ENCODE measurements at regions not wholly inside any gene's neighbourhood (a gene's known extent, or its start where the extent isn't known, plus 50 kb on each side); places are given as distances from the start of the nearest gene placed in this dataset.
"Not testable (repeated sequence)": the region's sequence is repeated elsewhere in the genome, so short reads cannot be mapped to it uniquely, and the experiment has no call there.

DNA sequence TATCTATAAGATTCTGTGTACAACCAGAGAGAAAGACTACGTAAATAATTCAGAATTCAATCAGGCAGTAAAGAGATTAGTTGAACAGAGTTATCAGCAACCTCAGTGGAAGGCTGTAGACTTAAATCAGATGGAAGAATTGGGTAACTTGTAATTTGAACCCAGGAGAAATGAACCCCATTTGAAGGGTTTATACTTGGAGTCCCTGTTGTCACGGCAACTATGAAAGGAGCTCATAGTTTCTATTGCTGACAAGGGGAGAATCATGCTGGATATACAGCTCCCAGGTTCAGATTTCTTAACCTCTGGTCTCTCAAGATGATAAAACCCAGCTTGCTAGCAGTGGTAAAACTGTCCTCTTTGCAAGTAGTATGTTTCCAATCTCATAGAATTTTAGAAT, 54.4 kb upstream of the BMP4 start:
- DNase-seq = no peak

DNA sequence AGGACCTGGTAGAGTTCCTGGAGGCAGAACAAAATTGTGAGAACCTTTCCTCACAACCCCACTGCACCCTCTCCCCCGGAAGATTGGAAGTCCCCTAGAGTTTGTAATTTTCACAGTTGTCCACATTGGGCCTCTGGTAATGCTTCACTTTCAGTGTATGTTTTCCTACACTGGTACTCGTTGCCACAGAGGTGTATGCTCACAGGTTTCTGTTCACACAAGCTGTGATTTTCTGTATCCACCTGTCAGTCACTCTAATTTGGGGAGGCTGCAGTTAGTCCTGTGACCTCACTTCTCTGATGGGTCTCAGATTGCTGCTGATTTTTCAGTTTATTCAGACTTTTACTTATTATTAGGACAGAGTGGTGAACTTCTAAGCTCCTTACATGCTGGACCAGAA, 66.4 kb upstream of the BMP4 start:
- no peak for DNase-seq

DNA sequence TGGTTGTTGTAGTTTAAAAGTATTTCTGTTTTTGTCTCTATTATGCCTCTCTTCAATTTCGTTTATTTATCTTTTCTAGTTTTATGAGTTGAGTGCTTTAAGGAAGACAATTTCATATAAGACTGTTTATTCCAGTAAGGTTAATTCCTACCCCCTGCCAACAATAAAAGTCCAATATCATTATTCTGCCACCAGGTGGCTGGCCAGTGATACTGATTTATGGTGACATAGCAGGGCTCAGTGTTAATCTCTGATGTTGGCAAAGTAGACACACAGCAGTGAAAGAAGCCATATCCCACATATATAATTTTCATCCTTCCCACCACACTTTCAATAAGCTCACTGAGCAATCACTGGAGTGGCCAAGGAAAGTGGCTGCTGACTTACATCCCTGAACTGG, 69.0 kb upstream of the BMP4 start:
- DNase-seq = no peak

DNA sequence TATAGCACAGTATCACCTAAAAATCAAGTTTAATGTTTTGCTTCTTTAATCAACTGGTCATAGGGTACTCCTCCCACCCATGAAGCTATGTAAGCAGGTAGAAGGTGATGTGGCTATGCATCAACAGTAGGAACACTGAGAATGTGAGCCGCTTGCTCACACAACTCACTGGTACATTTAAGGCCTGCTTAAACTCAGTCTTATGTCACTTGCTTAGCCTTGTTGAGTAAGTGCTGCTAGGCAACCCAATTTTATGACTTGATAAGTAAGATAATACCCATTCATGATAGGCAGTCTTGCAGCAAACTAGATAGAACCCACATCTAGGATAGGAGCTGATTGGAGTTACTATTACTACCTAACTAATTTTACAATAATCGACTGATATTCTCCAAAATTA, 70.0 kb upstream of the BMP4 start:
- no peak for DNase-seq

DNA sequence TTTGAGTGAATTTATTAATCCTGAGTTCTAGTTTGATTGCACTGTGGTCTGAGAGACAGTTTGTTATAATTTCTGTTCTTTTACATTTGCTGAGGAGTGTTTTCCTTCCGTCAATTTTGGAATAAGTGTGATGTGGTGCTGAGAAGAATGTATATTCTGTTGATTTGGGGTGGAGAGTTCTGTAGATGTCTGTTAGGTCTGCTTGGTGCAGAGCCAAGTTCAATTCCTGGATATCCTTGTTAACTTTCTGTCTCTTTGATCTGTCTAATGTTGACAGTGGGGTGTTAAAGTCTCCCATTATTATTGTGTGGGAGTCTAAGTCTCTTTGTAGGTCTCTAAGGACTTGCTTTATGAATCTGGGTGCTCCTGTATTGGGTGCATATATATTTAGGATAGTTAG, 74.4 kb upstream of the BMP4 start:
- DNase-seq = not testable (repeated sequence)

DNA sequence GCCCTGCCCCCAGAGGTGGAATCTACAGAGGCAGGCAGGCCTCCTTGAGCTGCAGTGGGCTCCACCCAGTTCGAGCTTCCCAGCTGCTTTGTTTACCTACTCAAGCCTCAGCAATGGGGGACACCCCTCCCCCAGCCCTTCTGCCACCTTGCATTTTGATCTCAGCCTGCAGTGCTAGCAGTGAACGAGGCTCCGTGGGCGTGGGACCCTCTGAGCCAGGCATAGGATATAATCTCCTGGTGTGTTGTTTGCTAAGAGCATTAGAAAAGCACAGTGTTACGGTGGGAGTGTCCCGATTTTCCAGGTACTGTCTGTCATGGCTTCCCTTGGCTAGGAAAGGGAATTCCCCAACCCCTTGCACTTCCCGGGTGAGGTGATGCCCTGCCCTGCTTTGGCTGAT, 76.7 kb upstream of the BMP4 start:
- not testable (repeated sequence) for DNase-seq

DNA sequence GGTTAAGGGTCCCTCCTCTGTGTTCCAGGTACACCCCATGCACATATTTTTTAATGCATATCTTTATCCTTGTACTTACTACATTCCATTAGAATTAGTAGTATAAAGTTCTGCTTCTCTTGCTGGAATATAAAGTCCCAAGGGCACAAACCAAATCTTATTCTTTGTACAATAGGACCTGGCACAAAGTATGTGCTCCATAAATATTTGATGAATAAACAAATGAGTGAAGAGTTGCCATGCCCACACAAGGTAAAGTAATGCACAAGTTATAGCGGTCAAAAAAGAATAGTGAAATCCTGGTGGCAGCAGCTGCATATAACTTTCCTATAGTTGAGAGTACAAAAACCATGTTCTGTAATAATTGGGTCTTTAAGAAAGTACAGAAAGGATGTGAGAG, 82.1 kb upstream of the BMP4 start:
- no peak for DNase-seq

DNA sequence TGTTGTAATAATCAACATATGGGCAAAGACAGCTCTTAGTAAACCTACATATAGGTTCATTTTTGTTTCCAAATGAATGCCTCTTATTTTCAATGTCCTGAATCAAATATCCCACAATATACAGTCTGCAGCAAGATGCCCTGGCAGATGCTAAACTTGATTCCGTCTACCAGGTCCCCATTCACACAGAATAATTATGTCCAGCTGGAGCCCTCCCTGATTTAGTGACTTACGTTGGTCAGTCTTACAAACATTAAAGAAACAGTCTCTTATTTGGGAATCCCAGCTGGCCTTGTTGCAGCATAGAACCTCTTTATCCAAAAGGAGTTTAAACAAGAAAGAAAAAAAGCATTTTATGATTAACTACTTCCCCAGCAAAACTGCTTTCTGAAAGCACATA, 82.7 kb upstream of the BMP4 start:
- no peak for DNase-seq

DNA sequence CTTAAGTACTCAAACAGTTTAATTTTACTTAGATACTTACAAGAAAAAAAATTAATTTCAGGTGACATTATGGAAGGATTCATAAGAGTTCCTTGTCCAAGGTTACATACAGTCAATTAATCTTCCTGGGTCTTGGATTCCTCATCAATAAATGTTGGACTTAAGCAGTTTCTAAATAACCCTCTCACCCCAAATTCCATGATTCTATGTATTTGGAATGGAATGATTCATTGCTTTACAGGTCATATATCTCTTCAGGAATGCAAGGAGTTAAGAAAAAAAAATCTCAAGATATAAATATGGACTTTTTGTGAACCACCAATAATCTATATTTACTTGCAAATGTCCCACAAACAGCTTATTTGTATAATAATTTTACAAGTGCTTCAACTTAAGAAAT, 84.2 kb upstream of the BMP4 start:
- no peak for DNase-seq

DNA sequence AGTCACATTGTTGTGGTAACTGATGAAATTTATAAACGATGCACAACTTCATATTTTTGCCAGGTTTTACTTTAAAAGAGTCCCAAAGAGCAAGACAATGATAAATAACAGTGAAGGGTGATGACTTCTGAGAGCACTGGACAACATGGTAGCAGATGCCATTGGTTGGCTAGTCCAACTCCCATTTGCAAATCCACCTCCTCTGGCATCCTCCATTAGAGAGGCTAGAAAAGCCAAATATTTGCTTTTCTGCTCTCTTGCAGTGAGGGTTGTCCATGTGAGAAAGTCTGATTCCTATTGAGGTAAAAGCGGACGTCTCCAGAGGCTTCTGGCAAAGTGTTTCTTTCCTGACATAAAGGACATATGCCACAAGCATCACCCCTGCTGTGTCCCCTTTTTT, 89.6 kb upstream of the BMP4 start:
- DNase-seq = no peak

DNA sequence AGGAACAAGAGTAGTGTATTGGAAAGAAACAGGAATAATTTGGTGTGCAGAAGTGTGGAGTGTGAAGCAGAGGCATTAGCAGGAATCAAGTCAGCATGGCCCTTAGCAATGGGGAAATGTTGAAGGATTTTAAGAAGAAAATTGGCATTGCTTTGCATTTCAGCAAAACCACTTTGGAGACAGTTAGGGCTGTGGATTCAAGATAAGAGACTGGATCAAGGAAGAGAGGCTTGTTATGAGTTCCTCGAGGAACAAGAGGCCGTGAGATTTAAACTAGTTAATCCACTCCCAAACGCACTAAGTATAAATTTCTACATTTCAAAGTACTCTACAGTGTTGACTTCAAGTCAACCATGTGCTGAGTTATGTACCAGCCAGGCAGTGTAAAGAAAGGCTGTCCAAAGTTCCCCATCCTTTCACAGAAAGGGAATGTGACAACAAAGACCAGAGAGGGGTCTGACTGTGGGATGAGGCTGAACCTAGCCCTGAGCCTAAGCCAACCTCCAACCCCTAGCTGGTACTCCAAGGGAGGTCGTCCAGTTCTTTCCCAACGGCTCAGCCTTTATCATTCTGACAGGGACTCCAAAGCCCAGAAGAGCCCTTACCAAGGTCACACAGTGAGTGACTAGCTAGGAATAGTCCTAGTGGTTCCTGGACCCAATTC, 91.2 kb upstream of the BMP4 start:
- DNase-seq = no peak

DNA sequence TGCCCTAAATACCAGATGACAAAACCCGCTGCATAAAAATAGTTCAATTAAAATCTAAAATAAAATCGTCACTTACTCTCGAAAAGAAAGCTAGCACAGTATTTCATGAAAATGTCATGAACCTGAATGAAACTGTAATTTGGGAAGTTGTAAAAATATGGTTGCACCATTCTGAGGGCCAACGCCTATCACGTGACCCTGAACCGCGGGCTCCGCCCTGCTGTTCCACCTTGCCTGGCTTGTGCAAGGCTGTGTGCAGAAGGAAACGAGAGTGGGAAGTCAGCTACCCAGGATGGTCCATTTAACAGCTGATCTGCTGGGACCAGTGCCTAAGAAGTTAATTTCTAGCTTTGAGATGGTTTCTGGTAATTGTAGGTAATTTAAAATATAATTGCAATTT, 91.7 kb upstream of the BMP4 start:
- no peak for DNase-seq

DNA sequence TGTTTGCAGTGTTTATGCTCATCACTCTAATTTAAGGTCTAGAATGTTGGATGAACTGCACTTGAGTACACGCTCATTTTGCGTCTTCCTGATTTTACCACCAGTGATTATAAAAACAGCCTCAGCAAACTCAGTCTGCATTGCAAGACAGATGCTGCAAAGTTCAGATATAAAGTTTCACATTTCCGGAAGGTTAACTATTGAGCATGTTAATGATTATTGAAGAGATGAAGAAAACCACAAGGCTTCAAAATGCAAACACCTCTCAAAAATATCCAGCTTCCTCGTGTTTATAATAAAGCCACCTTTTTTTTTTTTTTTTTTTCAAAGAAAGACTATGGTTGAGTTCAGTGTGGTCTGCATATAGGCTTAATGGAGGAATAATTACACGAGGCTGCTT, 92.1 kb upstream of the BMP4 start:
- no peak for DNase-seq

DNA sequence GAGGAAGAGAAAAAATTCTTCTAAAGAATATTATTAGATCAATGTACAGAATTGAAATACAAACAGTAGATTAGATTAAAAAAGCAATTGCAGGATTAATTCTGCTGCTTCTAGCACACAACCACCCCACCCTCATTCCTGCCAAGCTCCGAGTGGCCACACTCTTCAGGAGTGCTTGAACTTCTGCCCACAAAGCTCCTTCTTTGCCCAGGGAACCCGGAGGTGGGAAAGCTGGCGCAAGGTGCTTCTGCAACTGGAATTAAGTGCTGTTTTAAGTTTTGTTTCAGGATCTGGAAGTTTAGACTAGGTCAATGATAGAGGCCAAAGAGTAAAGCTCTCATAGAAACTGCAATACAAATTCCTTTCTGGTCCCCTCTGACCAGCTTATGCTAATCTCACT, 94.1 kb upstream of the BMP4 start:
- DNase-seq = no peak

DNA sequence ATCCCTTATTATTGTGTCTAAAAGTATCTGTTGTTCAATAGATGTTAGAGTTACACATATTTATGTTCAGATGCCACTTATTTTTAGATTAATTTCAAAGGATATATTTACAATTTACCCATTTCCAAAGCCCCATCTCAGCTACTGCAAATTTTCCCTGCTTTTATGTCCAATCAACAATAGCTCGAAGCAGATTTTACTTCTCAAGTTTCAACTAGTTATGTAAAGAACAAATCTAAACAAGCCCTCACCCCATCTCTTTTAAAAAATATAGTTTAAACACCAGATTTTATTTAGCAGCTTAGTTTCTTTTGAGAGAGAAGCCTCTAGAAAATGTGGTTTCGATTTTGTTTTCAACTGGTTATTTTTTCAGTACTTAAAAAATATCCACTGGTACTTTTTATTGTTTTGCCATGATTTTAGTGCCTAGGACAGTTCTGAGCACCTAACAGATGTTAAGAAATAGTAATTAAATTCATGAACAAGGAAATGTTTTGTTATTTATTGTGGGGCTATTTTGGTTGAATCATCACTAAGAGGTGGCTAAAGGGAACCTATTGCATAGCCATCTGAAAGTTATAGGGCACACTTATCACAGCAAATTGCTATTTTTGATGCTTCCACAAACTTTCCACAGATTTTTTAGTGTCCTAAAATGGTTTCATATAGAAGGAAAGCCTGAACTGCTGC, 96.2 kb upstream of the BMP4 start:
- no peak for DNase-seq

DNA sequence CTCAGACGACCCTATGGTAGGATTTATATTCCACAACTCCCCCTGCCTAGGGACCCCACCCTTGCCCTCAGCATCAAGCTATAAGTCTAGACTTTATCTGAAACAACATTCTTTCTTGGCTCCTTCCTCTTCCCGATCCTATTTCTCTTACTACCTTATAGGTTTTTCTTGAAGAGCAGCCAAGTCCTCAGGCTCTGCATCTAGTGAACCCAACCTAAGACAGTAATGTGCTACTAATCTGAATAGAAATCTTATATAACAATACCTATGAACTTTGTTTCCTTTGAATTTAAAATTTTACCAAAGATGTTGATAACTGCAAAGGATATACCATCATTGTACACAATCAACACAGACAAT, 96.7 kb upstream of the BMP4 start:
- DNase-seq = no peak

DNA sequence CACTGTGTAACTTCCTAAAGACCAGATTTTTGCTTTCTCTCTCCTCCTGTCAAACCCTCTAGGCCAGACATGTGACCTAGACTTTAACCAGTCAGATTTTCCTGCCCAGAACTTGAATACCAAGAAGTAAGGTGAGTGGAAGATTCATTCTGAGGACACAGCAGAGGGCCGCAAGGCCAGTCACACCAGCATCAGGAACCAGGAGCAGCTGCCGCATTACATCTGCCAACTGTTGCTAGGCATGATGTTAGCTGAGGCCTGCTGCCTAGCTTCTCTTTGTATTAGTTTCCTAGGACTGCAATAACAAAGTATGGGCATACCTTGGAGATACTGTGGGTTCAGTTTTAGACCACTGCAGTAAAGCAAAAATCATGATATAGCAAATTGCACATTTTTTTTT, 101.9 kb upstream of the BMP4 start:
- DNase-seq = no peak

DNA sequence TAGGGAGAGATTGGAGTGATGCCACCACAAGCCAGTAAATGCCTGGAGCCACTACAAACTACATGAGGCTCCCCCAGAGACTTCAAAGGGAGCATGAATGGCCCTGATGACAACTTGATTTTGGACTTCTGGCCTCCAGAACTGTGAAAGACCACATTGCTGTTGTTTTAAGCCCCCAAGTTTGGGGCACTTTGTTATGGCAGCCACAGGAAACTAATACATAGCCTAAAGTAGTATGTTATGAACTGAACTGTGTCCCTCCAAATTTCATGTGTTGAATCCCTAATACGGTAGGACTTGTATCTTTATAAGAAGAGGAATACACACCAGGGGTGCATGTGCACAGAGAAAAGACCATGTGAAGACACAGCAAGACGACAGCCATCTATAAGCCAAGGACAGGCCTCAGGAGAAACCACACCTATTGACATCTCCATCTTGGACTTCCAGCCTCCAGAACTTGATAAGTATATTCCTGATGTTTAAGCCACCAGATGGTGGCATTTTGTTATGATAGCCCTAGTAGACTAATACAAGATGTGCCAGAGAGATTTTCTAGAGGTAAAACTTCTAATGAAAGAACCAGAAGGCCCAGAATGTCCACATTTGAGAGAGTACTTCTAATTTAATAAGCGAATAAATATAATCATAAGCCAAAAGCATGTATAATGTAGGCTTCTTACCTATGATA, 127.1 kb upstream of the BMP4 start:
- DNase-seq = no peak

DNA sequence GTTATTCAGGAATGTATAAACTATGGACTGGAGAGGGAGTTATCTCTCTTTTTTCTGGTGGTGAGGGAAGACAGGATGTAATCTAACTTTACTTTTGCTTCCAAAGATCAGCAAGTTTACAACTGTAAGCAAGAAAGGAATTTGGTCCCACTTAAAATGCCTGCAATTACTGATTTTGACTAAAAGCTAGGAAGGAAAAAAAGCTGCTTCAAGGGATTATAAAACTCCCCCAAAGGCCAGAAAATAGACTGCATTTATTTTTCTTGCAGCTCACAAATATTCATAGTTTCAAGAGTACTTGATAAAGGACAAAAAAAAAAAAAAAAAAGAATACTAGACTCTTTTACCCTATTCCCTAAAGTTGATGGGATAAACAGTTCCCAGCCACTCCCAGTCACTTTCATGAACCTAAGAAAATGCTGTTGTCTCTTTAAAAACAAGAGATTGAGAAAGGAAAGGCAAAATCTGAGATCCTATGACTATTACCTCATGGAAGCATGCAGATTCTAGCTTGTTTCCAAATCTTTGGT, 128.7 kb upstream of the BMP4 start:
- DNase-seq = no peak

DNA sequence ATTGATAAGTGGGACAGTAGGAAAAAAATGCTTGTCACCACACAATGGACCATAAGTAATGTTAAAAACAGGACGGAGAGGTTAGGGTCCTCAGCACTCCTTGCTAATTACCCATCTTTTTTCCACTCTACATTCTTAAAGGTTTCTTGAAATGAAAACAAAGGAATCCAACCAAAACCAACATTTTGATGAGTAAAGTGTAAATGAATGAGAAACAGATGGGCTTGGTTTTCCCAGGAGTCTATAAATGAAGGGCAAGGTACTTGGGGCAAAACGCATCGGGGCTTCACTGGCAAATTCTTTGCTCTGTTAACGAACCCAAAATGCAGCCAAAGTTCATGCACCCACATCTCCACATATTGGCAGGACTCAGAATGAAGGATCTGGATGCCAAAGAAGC, 129.2 kb upstream of the BMP4 start:
- no peak for DNase-seq

DNA sequence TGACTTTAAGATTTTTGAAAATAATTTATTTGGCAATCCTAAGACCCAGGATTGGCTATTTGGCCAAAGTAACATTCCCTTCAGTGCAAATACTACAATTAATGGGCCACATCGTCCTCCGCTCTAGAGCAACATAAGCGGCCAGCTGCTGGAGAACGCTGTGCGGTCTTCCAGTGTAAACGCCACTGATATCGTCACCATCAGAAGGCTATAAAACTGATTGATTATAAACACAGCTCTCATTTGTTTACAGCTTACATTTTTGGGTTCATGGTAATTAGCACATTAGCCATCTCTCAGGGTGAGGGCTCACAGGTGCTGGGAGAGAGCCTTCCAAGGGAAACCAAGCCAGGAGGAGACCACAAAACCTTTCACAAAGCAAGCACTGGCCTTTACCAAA, 130.1 kb upstream of the BMP4 start:
- no peak for DNase-seq

DNA sequence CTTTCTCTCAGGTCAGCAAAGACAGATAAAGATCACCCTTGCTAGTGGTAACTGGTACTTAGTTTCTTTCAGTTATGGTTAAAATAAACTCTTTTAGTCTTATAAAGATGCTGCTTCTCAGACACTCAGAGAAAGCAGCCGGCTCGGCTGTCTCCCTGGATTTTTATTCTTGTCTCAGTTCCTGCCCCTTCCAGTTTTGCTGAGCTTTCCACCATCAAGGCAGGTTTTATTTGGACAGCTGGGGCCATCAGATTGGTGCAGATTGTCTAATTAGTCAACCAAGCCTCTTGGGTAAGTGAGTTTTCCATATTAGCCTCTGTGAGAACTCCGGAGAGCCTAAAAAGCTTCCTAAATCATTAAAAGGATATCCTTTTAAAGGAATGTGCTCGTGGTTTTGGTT, 130.8 kb upstream of the BMP4 start:
- DNase-seq = no peak

DNA sequence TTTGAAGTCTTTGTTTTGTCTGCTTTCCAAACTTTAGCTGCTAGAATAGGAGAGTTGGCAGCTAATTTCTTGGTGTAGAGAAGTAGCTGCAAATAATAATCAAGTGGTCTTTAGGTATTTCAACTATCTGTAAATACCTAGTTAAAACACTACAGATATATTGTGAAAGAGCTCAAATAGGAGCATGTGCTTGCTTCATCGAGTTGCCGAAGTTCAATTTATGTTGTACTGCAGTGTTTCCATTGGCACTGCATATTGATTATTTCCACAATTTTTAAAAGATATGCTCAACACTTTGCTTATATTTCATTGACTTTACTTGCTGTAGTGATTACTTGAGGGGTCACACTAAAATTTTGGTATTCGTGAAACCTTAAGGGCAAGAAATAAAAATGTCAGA, 131.6 kb upstream of the BMP4 start:
- no peak for DNase-seq

DNA sequence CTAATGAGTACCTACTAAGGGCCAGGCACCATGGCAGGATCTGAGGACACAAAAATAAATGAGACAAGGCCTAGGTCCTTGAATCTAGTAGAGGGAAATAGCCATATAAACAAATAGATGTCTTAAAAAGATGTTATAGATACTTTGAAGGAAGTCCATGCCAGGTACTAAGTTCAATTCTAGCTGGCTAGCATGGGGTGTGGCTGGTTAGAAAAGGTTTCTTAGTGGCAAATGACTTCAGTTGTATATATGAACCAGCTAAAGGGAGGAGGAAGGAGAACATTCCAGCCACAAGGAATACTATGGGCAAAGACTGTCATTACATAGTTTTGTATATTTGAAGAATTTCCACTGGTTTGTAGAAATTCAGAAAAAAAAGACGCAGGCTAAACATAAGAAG, 133.6 kb upstream of the BMP4 start:
- no peak for DNase-seq

DNA sequence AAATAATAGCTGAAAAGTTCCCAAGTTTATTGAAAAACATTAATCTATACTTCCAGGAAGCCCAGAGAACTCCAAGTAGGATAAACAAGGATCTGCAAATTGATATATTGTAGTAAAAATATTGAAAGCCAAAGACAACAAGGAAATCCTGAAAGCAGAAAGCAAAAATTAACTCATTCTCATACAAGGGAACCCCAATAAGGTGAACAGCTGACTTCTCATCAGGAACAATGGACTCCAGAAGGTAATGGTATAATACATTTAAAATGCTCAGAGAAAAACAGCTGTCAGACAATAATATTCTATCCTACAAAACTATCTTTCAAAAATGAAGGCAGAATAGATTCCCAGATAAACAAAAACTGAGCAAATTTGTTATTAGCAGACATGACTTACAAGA, 138.1 kb upstream of the BMP4 start:
- DNase-seq = no peak
